Hippocampal formation (tissue), 2 donors: ENCODE measurements at regions not wholly inside any gene's neighbourhood (a gene's known extent, or its start where the extent isn't known, plus 50 kb on each side); places are given as distances from the start of the nearest gene placed in this dataset.
"Not testable (repeated sequence)": the region's sequence is repeated elsewhere in the genome, so short reads cannot be mapped to it uniquely, and the experiment has no call there.

Experiments
- DNase-seq, 2 donors: peaks; one replicate each; lab custom pipeline; 2025; lab: John Stamatoyannopoulos, UW

DNA sequence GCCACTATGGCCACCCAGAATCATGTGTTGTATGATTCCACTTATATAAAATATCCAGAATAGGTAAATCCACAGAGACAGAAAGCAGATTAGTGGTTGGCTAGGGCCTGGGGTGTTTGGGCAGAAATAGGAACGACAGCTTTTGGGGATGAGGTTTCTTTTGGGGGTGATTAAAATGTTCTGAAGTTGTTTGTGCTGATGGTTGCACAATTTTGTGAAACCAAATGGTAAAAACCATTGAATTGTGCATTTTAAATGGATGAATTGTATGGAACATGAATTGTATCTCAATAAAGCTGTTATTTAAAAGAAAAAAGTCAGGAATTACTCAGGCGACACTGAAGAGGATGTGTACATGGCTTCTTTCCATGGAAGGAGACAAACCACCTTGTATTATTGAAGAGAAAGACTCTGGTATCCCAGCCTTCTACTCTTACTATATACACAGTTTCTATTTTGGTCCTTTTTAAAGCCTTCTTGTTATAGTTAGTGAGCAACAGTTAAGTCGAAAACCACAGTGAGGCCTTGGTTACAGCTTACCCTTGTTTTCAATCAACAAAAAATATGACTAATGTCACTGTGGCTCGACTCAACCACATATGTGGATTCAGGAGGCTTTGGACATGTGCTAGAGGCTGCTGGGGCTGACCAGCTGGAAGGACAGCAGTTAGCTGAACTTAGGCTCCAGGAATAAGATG, 57.1 kb upstream of the KMT2E start:
- no peak for DNase-seq

DNA sequence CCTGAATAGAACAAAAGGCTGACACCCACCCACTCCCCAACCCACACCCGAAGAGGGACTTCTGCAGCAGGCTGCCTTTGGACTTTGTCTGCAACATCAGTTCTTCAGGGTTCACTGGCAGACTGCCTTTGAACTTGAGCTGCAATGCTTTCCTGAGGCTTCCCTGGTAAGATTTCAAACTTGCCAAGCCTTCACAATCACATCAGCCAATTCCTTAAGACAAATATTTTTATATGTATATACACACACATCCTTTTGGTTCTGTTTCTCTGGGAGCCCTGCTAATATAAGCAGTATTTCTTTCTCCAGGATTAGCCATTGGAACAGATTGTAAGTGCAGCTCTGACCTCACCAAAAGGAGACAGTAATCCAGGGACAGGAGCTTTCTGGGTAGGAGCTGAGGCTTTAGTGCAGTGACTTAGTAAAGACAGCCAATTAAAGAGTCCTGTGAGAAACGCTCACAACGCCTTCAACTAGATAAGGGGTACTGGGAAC, 55.6 kb upstream of the KMT2E start:
- DNase-seq: no peak

DNA sequence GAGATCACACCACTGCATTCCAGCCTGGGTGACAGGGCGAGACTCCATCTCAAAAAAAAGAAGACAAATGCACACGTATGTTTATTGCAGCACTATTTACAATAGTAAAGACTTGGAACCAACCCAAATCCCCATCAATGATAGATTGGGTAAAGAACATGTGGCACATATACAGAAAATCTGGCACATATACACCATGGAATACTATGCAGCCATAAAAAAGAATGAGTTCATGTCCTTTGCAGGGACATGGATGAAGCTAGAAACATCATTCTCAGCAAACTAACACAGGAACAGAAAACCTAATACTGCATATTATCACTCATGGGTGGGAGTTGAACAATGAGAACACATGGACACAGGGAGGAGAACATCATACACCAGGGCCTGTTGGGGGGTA, 54.5 kb upstream of the KMT2E start:
- not testable (repeated sequence) for DNase-seq

DNA sequence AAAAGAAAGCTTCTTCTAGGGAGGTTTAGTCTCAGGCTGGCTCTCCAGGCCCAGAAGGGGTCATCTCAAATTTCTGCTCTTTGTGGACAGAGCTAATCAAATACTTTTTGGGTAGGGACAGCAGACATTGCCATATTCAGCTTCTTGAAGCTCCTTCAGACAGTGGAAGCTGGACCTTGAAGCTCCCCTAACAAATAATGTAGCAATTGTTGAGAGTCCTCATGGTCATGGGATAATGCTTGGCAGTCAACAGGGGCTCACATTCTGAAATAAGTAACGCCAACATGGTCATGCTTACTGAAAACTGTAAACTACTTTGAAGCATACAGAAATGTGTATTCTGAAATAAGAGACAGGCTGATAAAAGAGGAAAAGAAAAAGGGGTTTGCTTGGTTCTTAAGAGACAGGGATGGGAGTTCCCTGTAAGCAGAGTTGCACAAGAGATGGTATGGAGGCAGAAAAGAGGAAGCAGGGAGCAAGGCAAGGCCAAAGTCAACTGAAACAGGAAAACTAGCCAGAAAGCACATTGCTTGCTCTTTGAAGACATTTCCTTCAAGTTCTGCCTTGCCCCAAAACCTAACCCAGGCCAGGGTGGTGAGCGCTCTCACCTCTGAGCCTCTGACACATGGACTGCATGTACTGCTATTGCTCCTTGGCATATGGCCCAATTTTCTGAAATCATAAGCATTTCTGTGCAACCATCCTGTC, 53.1 kb upstream of the KMT2E start:
- DNase-seq: peak in 1 of 2 donors; percentile 38

DNA sequence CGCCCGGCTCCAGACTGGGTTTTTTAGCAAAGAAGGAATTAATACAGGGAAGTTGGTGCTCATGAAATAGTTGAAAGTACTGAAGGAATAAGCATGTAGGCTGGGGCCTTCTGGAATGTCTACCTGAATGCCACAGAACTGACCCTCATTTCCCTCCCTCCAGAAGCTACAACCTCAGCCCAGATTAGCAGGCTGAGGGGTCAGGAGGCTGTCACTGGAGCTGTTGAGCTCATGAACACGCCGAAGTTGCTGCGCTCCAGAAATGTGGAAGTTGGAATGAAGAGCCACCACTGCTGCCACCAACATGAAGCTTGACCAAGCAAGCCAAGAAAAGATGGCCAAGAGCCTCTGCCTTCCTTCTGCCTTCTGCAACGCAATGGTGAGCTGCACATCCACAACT, 52.2 kb upstream of the KMT2E start:
- no peak for DNase-seq

DNA sequence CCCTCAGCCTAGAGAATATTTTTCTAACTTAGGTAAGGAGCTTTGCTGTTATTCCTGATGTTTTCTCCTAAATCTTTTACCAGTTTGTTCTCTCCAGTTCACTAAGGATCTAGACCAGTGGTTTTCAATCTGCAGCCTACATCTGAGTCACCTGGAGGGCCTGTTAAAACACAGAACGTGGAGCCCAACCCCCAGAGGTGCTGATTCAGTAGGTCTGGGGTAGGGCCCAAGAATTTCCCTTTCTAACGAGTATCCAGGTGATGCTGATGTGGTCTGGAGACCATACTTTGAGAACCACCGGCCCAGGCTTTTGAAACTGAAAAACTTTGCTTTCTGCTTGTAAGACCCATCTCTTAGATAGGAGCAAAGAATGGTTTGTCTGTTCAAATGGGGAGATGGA, 51.2 kb upstream of the KMT2E start:
- DNase-seq: no peak

DNA sequence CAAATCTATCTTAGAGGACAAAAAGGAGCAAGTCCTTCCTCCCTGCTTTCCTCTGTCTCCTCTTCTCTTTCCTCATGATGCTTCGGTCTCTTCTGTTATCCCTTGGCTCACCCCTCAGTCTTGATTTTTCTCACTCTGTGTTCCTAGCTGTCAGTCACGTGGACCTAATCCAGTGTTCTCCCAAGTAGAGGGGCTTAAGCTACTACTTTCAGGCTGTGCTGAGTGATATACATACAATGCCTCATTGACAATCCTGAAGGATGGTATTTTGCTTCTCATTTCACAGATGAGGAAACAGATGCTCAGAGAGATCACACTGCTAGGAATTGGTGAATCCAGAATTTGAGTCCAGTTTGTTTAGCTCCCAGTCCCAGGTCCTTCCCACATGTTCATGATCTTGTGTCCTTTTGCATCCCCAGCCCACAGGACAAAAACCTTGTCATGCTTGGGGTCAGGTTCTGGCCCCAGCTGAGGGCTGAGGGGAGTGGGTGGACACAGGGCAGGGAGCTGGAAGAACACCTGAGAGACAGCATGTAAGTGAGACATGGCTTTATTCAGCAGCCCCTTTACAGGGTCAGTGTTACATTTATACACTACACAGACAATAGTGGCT, 50.5 kb upstream of the KMT2E start:
- DNase-seq: no peak

DNA sequence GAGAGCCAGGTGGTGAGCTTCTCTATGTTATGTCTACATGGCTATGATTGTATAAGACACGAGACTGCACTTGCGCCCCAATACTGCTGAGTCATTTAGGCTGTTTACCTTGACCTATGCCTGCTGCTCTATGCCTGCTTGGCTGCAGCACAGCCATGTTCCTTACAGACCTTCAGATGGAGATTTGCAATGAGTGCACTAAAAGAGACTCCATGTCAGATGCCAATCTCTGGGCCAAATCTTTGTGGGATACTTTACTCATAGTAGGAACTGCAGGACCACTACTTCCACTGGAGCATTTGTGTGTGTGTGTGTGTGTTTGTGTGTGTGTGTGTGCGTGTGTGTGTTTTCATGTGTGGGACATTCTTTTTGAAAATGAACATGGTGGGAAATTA, 50.0 kb upstream of the KMT2E start:
- no peak for DNase-seq
